HG02623 (cell line): ENCODE measurements at regions not wholly inside any gene's neighbourhood (a gene's known extent, or its start where the extent isn't known, plus 50 kb on each side); places are given as distances from the start of the nearest gene placed in this dataset.

Source experiments
- ATAC-seq: cut with Tn5 transposase; IDR thresholded peaks from one replicate; pipeline ENCODE4 v1.9.1; 2021; ENCODE audit warnings: moderate library complexity; ENCODE audit not compliant: unreplicated experiment

DNA sequence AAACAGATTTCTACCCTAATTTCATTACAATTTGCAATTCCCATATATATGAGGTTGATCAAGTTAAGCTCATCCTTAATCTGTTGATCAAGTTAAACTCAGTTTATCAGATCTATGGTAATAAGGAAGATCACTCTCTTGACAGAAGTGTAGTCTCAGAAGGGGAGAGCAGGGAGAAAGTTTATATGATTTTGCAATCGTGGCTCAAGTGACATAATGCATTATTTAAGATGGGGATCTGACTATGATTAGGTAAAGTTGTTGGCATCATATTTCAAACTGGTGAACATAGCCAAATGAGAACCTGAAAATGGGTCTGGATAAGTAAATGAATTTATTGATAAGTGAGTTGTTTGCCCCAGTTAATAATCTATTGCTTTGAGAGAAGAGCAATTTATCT is 995.3 kb downstream of the OTOL1 start:
- no peak for ATAC-seq

DNA sequence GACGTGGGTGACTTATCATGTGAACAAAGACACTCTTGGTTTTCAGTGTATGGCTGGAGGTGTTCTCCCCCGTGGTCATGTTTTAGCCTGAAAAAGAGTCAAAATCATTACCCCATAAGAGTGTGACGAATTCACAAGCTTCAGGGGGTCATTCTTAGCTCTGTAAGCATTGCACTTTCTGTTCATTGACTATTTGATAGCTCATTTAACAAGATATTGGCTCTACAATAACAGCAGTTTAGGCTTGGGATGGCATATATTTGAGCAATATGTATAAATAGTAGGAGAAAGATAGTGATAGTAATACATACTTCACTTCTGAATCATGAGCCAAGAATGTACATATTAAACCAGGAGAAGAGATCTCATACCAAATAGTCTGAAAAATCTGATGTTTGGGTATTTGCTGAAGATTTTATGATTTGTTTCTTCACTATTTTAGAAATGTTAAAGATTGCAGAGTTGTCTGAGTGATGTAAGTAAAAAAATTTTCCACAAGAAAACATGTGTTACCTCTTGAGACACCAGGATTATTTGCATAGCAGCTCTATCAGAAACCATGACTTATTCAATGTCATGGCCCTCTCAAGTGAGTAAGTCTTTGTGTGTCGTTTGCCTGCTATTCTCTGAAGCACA is 996.0 kb downstream of the OTOL1 start:
- ATAC-seq: no peak

DNA sequence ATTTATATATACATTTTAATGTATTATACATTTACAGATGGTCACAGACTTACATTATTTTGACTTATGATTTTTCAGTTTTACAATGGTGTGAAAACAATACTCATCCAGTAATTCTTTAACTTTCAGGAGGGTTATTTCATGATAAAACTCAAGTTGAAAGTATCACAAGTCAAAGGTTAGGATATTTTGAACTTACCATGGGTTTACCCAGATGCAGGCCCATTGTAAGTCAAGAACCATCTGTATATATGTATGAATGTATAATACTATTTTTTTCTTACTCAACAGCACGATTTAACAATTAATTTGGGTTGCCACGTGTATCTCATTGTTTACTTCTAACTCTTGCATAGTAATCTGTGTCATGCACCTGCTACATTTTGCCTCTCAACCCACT is 1002.0 kb downstream of the OTOL1 start:
- no peak for ATAC-seq

DNA sequence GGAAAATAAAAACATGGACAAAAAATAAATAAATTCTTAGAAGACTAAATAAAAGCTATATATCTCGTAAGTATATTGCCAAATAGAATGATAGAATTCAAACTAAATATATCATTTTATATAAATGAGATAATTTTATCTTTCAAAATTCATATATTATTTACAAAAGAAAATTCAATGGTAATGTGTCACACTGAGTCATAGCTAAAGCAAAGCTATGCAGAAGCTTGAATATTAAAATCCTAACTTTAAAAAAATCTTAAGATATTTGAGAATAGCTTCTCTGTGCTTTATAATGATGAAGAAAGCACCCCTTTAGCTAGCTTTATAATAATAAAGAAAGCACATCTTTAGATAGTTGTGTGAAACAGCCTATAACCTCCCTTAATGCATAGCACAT is 1010.8 kb downstream of the OTOL1 start:
- no peak for ATAC-seq

DNA sequence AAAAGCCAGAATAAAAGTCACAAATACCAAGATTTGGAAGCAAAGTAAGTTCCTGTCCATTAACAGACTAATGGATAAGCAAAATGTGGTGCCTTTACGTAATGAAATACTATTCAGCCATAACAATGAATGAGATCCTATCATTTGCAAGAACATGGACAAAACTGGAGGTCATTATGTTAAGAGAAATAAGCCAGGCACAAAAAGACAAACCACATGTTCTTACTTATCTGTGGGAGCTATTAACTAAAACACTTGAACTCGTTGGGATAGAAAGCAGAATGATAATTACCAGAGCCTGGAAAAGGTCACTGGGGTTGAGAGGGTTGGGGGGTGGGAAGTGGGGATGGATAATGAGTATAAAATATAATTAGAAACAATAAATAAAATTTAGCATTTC is 1015.9 kb downstream of the OTOL1 start:
- ATAC-seq: no peak

DNA sequence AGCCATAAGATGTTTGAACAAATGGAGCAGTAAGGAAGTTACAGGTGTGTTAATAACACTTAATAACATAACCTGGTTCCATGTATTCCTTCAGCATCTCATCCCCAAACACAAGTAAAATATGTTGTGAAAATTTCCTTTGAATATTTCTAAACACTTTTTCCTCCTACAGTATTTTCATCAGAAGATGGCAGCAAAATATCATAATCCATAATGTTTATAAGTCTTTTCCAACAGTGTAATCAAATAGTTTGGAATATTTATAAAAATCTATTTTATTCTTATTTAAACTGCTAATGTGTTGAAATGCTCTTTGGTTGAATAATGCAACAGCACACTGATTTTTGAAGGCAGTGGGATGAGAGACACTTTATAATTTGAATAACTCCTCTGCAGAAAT is 1020.5 kb downstream of the OTOL1 start:
- ATAC-seq: no peak

DNA sequence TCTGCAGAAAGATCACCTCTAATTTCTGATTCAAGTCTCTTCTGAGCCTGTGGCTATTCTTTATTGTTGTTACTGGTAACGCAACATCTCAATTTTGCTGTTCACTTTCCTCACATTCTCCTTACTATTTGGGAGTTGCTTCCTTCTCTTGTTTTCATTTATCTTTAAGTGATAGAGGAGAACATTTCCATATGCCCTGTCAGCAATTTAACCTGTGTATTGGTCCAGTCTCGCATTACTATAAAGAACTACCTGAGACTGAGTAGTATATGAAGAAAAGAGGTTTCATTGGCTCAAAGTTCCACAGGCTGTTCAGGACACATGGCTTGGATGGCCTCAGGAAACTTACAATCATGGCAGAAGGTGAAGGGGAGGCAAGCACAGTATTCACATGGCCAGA is 1025.1 kb downstream of the OTOL1 start:
- ATAC-seq: no peak

DNA sequence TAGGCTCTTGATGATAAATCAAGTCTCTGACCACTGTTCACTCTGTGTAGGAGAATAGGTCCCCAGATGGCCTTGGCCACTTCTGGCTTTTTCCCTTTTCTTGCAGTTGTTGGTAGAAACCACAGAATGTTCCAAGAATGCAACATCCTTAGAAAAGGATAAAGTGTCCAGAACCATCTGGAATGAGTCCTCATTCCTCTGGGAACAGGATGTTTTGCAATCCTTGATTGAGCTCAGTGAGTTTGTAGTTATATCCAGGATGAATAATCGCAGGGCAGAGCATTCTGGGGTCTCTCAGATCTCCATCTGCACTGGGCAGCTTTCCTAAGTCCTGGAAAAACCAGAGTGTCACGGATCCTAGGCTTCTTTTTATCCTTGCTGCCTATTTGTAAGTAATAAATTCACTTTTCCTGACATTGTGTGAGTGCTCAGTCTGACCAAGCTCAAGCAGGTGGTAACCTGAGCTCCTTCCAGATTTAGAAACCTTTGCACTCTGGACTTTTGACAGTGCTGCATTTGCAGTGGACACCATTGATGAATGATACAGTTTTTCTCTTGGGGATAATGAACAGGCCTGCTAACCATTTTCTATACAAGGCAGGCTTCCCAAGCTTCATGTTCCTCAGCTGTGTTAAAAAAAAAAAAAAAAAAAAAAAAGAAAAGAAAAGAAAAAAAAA is 1028.6 kb downstream of the OTOL1 start:
- ATAC-seq: no peak

DNA sequence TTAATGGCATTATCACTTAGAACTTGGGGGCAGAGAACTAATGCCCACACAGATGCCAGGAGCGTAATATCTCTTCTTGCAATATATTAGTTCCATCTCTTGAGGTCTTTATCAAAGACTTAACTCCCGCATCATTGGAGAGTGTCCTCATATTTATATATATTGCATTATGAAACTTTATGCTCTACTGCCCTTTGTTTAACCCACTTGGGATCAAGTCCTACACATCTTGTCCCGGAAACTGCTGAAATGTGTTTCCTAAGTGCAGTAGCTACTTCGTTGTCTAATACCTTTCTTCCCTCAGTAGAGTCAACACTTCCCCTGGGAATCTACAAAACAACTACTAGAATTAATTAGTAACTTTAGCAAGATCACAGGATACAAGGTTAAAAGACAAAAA is 1029.2 kb downstream of the OTOL1 start:
- ATAC-seq: no peak

DNA sequence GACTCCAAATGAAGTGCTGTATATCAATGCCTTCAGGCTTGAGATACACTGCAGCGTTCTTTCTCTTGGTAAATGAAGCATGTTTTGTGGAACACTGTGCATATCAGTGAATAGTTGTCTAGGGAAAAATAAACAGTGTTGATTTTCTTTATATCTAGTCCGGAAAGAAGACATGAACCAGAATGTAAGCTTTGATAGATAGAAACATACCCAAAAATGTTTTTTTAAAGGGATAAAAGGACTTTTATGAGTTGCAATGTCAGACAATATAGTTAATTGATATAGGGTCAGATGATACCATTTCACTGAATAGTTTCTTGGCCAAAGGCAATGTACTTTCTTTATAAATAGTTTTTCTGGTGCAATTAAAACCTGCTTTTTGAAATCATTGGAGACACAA is 1037.8 kb downstream of the OTOL1 start:
- ATAC-seq: no peak

DNA sequence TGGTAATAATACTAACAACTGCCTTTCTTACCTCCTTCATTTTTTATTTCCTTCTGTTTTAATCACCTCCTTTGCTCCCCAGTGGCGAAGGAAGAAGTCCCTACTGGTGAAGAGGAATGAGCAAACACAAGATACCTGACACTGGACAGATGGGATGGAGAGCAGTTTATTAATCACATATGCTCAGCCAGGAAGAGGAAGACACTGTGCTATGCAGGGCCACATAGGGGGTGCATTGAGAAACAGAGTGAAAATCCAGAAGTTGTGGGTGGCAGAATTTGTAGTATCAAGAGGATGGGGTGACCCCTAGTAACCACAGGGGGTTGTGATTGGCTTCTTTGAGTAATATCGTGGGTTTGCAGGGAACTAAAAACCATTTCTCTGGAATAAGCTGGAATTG is 1041.9 kb downstream of the OTOL1 start:
- ATAC-seq: no peak

DNA sequence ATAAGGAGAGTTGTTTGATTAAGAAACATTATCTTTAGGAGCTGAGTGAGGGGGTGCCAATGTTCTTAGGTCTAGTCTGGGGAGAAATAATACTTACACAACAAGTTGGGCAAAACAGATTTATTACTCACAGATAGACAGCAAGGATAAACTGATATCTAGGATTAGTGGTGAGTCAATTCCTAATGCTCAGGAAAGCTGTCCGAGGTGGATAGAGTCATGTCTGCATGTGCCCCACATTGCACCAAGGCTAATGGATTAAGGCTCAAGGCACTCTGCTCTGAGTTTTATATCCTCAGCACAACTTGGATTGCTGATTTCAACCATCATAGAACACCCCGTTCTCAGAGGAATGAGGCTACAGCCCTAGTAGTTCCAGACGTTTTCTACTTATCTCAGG is 1042.3 kb downstream of the OTOL1 start:
- ATAC-seq: no peak

DNA sequence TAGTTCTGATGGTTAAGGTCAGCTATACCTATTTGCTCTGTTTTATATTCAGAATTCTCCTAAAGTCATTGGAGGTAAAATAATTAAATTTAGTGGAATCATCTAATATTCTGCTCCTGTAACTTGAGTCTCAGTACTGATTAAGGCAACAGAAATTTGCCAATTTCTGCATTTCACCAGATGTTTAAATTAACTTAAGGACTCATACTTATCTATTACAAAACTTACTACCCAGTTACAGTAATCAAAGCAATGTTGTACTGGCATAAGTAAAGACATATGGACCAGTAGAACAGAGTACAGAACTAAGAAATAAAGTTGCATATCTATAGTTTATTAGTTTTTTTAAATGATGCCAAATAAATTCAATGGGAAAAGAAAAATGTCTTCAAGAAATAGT is 1043.8 kb downstream of the OTOL1 start:
- no peak for ATAC-seq

DNA sequence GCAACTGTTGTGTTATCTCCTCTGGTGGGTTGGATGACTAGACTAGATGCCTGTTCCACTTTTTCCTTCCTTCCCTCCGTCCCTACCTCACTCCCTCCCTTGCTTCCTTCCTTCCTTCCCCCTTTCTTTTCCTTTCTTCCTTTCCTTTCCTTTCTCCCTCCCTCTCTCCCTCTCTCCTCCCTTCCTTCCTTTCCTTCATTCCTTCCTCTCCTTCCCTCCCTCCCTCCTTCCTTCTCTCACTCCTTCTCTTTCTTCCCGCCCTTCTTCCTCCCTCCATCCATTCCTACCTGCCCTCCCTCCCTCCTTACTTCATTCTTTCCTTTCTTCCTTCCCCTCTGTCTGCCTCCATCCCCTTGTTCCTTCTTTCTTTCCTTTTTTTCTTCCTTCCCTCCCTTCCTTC is 1045.3 kb downstream of the OTOL1 start:
- no peak for ATAC-seq

DNA sequence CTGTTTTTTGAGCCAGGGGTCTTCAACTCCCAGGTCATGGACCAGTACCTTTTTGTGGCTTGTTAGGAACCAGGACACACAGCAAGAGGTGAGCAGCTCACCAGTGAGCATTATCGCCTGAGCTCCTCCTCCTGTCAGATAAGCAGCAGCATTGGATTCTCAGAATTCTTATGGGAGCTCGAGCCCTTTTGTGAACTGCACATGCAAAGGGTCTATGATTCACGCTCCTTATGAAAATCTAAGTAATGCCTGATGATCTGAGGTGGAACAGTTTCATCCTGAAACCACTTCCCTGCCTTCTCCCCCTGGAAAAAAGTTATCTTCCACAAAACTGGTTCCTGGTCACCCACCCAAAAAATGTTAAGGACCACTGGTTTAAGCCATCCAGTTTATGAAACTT is 1047.6 kb downstream of the OTOL1 start:
- ATAC-seq: no peak

DNA sequence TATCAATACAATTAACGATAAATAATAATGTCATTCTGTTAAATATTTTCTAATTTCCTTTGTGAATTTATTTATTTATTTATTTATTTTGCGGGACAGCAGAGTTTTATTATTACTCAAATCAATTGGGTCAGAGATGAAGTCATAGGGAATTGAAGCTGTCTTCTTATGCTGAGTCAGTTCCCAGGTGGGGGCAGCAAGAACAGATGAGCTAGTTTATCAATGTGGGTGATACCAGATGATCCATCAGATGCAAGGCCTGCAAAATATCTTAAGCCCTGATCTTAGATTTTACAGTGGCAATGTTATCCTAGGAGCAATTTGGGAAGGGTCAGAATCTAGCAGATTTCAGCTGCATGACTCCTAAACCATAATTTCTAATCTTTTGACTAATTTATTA is 1050.3 kb downstream of the OTOL1 start:
- no peak for ATAC-seq

DNA sequence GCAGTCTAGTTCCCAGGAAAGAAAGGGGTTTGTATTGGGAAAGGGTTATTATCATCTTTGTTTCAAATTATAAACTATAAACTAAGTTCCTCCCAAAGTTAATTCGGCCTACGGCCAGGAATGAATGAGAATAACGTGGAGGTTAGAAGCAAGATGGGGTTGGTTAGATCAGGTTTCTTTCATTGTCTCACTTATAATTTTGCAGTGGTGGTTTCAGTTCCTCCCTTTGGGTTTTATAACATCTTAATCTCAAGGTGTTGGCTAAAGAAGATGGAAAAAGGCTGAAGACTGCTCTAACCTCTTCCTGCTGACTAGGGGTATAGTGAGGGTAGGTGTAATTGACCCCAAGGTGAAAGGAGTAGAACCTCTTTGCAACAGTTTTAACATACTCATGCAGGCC is 1050.7 kb downstream of the OTOL1 start:
- ATAC-seq: no peak

DNA sequence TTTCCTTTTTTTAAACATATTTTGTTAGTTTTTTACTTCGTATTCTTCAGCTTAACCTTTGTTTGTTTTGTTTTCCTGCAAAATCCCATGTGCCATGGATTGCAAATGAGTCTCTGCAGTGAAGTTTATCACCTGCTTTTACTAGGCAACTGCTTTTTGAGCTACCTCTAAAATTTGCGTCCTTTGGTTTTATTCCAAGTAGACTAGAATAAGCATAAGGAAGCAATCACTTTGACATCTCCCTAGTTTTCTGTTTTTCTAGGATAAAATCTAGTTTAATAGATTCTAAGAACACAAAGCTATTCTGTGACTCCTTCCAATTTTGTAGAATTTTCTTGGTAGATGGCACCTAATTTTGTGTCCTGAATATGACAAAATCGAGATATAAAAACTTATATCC is 1059.2 kb downstream of the OTOL1 start:
- no peak for ATAC-seq

DNA sequence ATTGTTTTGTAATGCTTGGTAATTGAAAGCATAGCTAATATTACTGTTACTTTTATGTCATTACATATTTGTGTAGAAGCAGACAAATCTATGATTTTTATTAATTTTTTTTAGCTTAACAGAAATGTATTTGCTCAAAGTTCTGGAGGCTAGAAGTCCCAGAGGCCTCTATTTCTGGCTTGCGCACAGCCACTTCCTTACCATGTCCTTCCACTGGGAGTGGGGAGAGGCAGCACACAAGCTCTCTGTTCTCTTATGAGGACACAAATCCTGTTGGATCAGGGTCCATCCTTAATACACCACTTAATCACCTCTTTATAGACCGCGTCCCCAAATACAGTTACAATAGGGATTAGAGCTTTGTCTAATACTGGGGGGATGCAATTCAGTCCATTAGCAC is 1061.4 kb downstream of the OTOL1 start:
- no peak for ATAC-seq

DNA sequence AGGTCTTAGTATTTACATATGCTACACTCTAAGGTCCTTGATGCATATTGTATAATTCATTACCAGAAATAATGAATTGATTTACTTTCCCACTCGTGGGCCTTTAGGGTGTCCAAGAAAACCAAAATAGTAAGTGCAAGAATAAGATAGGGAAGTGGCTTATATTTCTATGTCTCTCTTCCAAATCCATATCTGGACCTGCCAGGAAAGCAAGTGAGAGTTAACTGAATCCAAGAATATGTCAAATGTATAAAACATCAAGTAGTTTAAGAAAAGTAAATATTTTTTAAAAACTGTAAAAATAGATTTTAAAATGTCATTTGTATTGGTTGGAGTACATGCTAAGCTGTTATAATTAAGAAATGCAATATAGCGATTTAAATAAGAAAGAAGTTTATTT is 1072.1 kb downstream of the OTOL1 start:
- ATAC-seq: no peak

DNA sequence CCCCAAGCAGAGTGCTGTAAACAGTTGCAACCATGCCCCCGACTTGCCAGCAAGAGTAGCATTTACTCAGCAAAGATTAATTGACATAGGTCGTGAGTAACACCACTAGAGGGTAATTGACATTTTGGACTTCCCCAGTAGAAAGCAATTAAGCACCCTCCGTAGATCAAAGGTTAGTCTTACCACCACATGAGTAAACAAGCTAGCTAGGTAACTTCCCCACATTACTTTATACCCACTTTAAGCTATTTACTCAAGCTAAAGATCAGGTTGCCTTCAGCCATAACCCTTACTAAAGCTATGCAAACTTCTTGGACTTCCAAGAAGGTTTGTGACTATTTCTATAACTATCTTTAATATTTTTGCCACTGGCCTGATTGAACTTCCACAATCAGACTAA is 1072.7 kb downstream of the OTOL1 start:
- ATAC-seq: no peak

DNA sequence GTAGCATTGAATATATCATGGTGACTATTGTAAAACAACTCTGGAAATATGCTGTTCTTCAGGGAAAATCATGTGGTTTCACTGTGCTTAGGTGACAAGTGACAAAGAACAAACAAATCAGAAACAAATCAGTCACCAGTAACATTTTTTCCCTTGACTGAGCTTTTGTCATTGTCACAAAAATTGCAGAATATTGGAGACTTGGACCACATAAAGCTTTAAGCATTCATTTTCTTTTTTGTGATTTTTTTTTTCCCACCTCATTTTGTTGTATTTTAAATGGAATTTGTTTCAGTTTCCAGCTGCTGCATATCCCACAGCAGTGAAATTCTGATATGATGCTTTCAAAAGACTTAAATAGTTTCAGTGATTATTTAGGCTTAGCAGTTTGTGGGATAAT is 1088.4 kb downstream of the OTOL1 start:
- no peak for ATAC-seq

DNA sequence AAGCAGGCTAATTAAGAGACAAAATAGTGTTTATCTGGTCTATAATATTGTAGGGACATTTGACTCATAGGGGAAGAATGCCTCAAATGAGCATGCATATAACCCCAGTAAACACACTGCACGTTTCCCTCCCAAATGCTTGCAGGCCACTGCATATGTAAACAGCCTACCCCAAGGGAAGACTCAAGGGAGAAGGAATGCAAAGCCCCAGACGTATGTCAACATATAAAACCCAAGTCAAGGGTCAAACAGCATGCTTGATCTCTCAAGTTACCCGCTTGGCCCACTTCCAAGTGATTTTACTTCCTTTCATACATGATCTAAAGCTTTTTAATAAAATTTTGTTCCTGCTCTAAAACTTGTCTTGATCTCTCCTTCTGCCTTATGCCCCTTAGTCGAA is 1090.0 kb downstream of the OTOL1 start:
- no peak for ATAC-seq
